GM19455 (cell line): ENCODE measurements at regions not wholly inside any gene's neighbourhood (a gene's known extent, or its start where the extent isn't known, plus 50 kb on each side); places are given as distances from the start of the nearest gene placed in this dataset.
"Not testable (repeated sequence)": the region's sequence is repeated elsewhere in the genome, so short reads cannot be mapped to it uniquely, and the experiment has no call there.

Experiments used
- ATAC-seq: cut with Tn5 transposase; IDR thresholded peaks from one replicate; pipeline ENCODE4 v1.9.1; 2021; ENCODE audit not compliant: unreplicated experiment

GRCh38 chr12:92062539-92063493 lies 82.8 kb downstream of the BTG1 start:
- no peak for ATAC-seq

- no peak for ATAC-seq
Observed at GRCh38 chr12:92061061-92061460, 84.6 kb downstream of the BTG1 start.

- no peak for ATAC-seq
Observed at GRCh38 chr12:92059960-92060359, 85.7 kb downstream of the BTG1 start.

GRCh38 chr12:92058664-92059063 lies 87.0 kb downstream of the BTG1 start:
- peak; percentile 77 for ATAC-seq

GRCh38 chr12:92056756-92057155 lies 88.9 kb downstream of the BTG1 start:
- ATAC-seq: not testable (repeated sequence)

GRCh38 chr12:92056290-92056689 lies 89.4 kb downstream of the BTG1 start:
- ATAC-seq: no peak

- no peak for ATAC-seq
Observed at GRCh38 chr12:92055877-92056276, 89.8 kb downstream of the BTG1 start.

GRCh38 chr12:92051441-92051840 lies 94.2 kb downstream of the BTG1 start:
- no peak for ATAC-seq

- peak; percentile 61 for ATAC-seq
Observed at GRCh38 chr12:92049403-92049802, 96.2 kb downstream of the BTG1 start.

- no peak for ATAC-seq
Observed at GRCh38 chr12:92047393-92047826, 98.2 kb downstream of the BTG1 start.

GRCh38 chr12:92046557-92047392 lies 98.9 kb downstream of the BTG1 start:
- ATAC-seq: no peak

GRCh38 chr12:92045852-92046251 lies 99.8 kb downstream of the BTG1 start:
- ATAC-seq: no peak

- no peak for ATAC-seq
Observed at GRCh38 chr12:92044435-92044834, 101.2 kb downstream of the BTG1 start.

- ATAC-seq: no peak
Observed at GRCh38 chr12:92042791-92043531, 102.7 kb downstream of the BTG1 start.

GRCh38 chr12:92041742-92042141 lies 103.9 kb downstream of the BTG1 start:
- ATAC-seq: no peak

- no peak for ATAC-seq
Observed at GRCh38 chr12:92039046-92039445, 106.6 kb downstream of the BTG1 start.

- no peak for ATAC-seq
Observed at GRCh38 chr12:92038476-92038875, 107.2 kb downstream of the BTG1 start.

- no peak for ATAC-seq
Observed at GRCh38 chr12:92036771-92037453, 108.7 kb downstream of the BTG1 start.

GRCh38 chr12:92036061-92036620 lies 109.5 kb downstream of the BTG1 start:
- no peak for ATAC-seq

GRCh38 chr12:92035477-92035876 lies 110.2 kb downstream of the BTG1 start:
- ATAC-seq: no peak
